Panc1 (cell line): ENCODE measurements at regions not wholly inside any gene's neighbourhood (a gene's known extent, or its start where the extent isn't known, plus 50 kb on each side); places are given as distances from the start of the nearest gene placed in this dataset.

ENCODE experiments used
- SIN3A ChIP-seq: IDR thresholded peaks from 2 replicates; pipeline ENCODE4 v1.6.1; 2012; ENCODE audit warnings: low read depth, mild to moderate bottlenecking, low read length, moderate library complexity, borderline replicate concordance; ENCODE audit not compliant: insufficient read depth
- TF ChIP-seq, protein P1 (sequence below): fragments of 450-650 bp; IDR thresholded peaks from 2 replicates; pipeline ENCODE4 v1.5.1; 2017; ENCODE audit warnings: mild to moderate bottlenecking

DNA sequence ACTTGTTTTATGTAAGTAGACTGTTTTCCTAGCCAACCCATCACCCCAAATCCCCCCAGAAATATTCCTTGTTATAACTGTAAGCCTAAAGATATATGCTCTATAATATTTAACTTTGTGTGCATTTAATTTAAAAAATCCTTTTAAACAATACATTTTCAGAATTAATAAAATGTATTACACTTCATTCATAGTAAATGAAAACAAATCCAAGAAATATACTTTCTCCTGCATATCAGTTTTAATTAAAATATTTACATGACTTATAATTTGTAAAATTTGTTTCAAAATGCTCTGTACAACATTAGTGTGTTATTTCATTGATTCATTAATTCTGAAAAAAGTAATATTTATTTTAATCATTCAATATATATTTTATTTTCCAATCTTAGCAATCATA, 669.1 kb upstream of the PCDH20 start:
- TF ChIP-seq, protein P1, sequence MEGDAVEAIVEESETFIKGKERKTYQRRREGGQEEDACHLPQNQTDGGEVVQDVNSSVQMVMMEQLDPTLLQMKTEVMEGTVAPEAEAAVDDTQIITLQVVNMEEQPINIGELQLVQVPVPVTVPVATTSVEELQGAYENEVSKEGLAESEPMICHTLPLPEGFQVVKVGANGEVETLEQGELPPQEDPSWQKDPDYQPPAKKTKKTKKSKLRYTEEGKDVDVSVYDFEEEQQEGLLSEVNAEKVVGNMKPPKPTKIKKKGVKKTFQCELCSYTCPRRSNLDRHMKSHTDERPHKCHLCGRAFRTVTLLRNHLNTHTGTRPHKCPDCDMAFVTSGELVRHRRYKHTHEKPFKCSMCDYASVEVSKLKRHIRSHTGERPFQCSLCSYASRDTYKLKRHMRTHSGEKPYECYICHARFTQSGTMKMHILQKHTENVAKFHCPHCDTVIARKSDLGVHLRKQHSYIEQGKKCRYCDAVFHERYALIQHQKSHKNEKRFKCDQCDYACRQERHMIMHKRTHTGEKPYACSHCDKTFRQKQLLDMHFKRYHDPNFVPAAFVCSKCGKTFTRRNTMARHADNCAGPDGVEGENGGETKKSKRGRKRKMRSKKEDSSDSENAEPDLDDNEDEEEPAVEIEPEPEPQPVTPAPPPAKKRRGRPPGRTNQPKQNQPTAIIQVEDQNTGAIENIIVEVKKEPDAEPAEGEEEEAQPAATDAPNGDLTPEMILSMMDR = no peak
- no peak for TF ChIP-seq SIN3A
